NCI-H345 treated with DMSO at 0.1 percent for 48 hours (cell line): ENCODE measurements at regions not wholly inside any gene's neighbourhood (a gene's known extent, or its start where the extent isn't known, plus 50 kb on each side); places are given as distances from the start of the nearest gene placed in this dataset.
"Not testable (repeated sequence)": the region's sequence is repeated elsewhere in the genome, so short reads cannot be mapped to it uniquely, and the experiment has no call there.

Experiments used
- DNase-seq: peaks from one replicate; lab custom pipeline; 2025; ENCODE audit not compliant: unreplicated experiment; lab: John Stamatoyannopoulos, UW

- no peak for DNase-seq
Observed at GRCh38 chr1:187942986-187943385, 1114.2 kb downstream of the PLA2G4A start.

- no peak for DNase-seq
Observed at GRCh38 chr1:187943606-187944403, 1115.1 kb downstream of the PLA2G4A start.

- not testable (repeated sequence) for DNase-seq
Observed at GRCh38 chr1:187946661-187947060, 1117.9 kb downstream of the PLA2G4A start.

GRCh38 chr1:187947359-187947758 lies 1118.6 kb downstream of the PLA2G4A start:
- no peak for DNase-seq

GRCh38 chr1:187948170-187948794 lies 1119.5 kb downstream of the PLA2G4A start:
- no peak for DNase-seq

GRCh38 chr1:187949567-187949966 lies 1120.8 kb downstream of the PLA2G4A start:
- no peak for DNase-seq

- DNase-seq = no peak
Observed at GRCh38 chr1:187951817-187952216, 1123.1 kb downstream of the PLA2G4A start.

GRCh38 chr1:187952446-187952845 lies 1123.7 kb downstream of the PLA2G4A start:
- no peak for DNase-seq

GRCh38 chr1:187956975-187957374 lies 1128.2 kb downstream of the PLA2G4A start:
- DNase-seq = no peak

- no peak for DNase-seq
Observed at GRCh38 chr1:187958207-187958606, 1129.5 kb downstream of the PLA2G4A start.

- no peak for DNase-seq
Observed at GRCh38 chr1:187959062-187959461, 1130.3 kb downstream of the PLA2G4A start.

- no peak for DNase-seq
Observed at GRCh38 chr1:187960125-187960638, 1131.4 kb downstream of the PLA2G4A start.

GRCh38 chr1:187961895-187962294 lies 1133.1 kb downstream of the PLA2G4A start:
- DNase-seq = no peak

- no peak for DNase-seq
Observed at GRCh38 chr1:187971851-187972250, 1143.1 kb downstream of the PLA2G4A start.

- DNase-seq = no peak
Observed at GRCh38 chr1:187977298-187977697, 1148.5 kb downstream of the PLA2G4A start.

GRCh38 chr1:187985145-187985896 lies 1156.6 kb downstream of the PLA2G4A start:
- no peak for DNase-seq

GRCh38 chr1:187985897-187986654 lies 1157.3 kb downstream of the PLA2G4A start:
- no peak for DNase-seq

GRCh38 chr1:187987236-187987776 lies 1158.6 kb downstream of the PLA2G4A start:
- DNase-seq = no peak

- no peak for DNase-seq
Observed at GRCh38 chr1:187991944-187992343, 1163.2 kb downstream of the PLA2G4A start.

GRCh38 chr1:187996780-187997179 lies 1168.0 kb downstream of the PLA2G4A start:
- DNase-seq = no peak

- no peak for DNase-seq
Observed at GRCh38 chr1:187999973-188000372, 1171.2 kb downstream of the PLA2G4A start.
